ENCODE measurements at regions not wholly inside any gene's neighbourhood (a gene's known extent, or its start where the extent isn't known, plus 50 kb on each side); places are given as distances from the start of the nearest gene placed in this dataset.

DNA sequence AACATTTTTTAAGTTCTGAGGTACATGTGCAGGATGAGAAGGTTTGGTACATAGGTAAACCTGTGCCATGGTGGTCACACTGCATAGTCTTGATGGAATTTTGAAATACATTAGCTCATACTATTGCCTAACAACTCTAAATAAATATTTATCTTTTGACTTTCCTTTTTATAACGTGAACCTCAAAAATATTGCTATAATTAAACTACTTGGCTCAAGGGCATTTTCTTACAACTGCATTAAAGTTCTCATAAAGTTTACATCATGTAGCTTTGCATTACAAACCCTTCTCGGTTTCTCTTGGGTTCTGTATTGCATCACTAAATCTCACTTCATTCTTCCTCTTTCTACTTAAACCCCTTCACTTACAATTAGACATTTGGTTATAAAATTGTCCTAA, 636.0 kb upstream of the PTCHD4 start:
- FAIRE-seq (no peak), DNase-seq (ENCODE audit: low read depth) (peak; percentile 89)

DNA sequence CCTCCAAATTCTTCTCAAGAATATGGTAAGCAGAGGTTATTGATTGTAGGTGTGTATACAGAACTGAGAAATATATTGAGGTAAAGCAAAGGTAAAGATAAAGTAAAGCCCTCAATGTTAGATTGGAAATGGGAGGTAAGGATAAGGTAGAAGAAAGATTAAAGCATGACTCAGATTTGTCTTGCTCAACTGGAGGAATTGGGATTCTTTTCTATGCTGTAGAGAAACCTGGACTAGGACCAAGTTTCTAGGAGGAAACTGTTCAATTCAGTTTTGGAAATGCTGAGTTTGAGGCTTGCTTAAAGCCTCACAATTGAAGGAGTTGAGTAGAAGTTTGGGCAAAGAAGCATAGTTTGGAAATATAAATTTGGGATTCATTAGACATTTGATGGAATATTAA, 634.0 kb upstream of the PTCHD4 start:
- TF ChIP-seq, protein P1, sequence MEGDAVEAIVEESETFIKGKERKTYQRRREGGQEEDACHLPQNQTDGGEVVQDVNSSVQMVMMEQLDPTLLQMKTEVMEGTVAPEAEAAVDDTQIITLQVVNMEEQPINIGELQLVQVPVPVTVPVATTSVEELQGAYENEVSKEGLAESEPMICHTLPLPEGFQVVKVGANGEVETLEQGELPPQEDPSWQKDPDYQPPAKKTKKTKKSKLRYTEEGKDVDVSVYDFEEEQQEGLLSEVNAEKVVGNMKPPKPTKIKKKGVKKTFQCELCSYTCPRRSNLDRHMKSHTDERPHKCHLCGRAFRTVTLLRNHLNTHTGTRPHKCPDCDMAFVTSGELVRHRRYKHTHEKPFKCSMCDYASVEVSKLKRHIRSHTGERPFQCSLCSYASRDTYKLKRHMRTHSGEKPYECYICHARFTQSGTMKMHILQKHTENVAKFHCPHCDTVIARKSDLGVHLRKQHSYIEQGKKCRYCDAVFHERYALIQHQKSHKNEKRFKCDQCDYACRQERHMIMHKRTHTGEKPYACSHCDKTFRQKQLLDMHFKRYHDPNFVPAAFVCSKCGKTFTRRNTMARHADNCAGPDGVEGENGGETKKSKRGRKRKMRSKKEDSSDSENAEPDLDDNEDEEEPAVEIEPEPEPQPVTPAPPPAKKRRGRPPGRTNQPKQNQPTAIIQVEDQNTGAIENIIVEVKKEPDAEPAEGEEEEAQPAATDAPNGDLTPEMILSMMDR (IDR thresholded peaks at IDR 0.05; ENCODE audit: insufficient read depth, low read length, severe bottlenecking) = no peak
- no peaks in the 10 kb centered on the region for H3K36me3 ChIP-seq (ENCODE audit: control insufficient read depth, insufficient read depth, low read length)
- no peaks in the 10 kb centered on the region for H3K27me3 ChIP-seq (ENCODE audit: control insufficient read depth, insufficient read depth, low read length)
- DNase-seq (ENCODE audit: low read depth) (peak; percentile 88), FAIRE-seq (no peak)
- no peak overlapping the region for H3K4me3 ChIP-seq (ENCODE audit: low read depth, low read length)

More for the DNA sequence above, 636.0 kb upstream of the PTCHD4 start:
- H3K4me3 ChIP-seq (ENCODE audit: low read depth, low read length) = no peak overlapping the region
- H3K36me3 ChIP-seq (ENCODE audit: control insufficient read depth, insufficient read depth, low read length) = no peaks in the 10 kb centered on the region
- no peaks in the 10 kb centered on the region for H3K27me3 ChIP-seq (ENCODE audit: control insufficient read depth, insufficient read depth, low read length)
- TF ChIP-seq, protein P1 (IDR thresholded peaks at IDR 0.05; ENCODE audit: insufficient read depth, low read length, severe bottlenecking) = no peak

DNA sequence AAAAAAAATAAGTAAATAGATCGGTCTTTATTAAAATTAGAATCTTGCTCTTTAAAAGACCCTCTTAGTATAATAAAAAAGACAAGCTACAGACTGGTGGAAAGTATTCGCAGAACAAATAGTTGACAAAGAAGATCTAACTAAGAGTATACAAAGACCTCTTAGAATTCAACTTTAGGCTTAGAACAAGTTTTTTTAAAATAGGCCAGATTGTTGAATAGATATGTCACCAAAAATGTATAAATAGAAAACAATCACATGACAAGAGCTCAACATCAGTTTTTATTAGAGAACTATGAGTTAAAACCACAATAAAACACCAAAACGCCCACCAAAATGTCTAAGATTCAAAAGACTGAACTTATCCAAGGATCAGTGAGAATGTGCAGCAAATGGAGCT, 632.7 kb upstream of the PTCHD4 start:
- no peaks in the 10 kb centered on the region for H3K27me3 ChIP-seq (ENCODE audit: control insufficient read depth, insufficient read depth, low read length)
- no peaks in the 10 kb centered on the region for H3K36me3 ChIP-seq (ENCODE audit: control insufficient read depth, insufficient read depth, low read length)
- no peak overlapping the region for H3K4me3 ChIP-seq (ENCODE audit: low read depth, low read length)
- no peak for DNase-seq (ENCODE audit: low read depth)
- TF ChIP-seq, protein P1 (IDR thresholded peaks at IDR 0.05; ENCODE audit: insufficient read depth, low read length, severe bottlenecking) = no peak
- FAIRE-seq = no peak

DNA sequence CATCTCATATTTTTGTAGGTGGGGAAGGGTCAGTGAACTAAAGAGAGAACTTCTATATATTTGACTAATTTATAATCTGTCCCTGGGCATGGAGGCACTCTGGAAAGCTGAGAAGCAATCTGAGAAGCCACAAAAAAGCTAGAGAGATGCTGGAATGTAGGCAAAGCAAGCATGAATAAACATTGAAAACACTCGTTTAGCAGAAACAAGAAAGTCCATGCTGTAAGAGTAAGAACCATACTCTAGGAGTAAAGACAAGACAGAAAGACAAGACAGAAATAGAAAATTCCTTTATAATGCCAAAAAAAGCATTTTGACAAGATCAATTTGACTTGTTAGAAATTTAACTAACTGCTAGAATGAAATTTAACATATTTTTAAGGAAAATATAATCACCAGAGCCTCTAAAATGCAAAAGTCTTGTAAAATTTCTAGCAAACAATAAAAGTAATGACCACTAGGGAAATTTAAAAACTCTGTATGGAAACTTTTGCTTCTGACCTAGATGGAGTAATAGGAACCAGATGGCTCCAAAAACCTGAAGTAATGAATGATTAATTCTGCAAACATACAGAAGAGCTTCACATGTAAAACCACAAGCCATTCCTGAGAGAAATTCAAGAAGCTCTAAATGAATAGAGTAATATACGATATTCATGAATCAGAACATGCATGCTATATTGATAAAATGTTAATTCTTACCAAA, 625.7 kb upstream of the PTCHD4 start:
- Histone ChIP-seq H3K4me3 (ENCODE audit: low read depth, low read length) (no peak overlapping the region), H3K27me3 (ENCODE audit: control insufficient read depth, insufficient read depth, low read length) (no peaks in the 10 kb centered on the region), H3K36me3 (ENCODE audit: control insufficient read depth, insufficient read depth, low read length) (no peaks in the 10 kb centered on the region)
- TF ChIP-seq, protein P1 (IDR thresholded peaks at IDR 0.05; ENCODE audit: insufficient read depth, low read length, severe bottlenecking) = no peak
- DNase-seq (ENCODE audit: low read depth) = peak; percentile 67
- no peak for FAIRE-seq

DNA sequence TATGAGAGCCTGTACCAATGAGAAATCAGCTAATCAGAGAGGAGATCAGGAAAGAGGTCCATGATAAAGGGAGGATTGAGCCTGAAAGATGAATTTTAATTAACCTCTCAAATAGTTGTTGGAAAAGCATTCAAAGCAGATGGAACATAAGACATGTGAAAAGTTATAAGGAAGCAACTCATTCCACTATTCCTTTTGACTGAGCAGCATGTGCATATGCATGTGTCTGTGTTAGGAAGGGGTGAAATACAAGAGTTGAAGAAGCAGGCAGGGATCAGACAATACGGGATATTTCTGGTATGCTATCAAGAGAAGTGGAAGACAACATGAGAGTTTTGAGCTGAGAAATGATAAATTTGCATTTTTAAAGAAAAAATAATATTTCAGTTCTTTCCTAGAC, 624.8 kb upstream of the PTCHD4 start:
- FAIRE-seq (no peak), DNase-seq (ENCODE audit: low read depth) (no peak)
- TF ChIP-seq, protein P1 (IDR thresholded peaks at IDR 0.05; ENCODE audit: insufficient read depth, low read length, severe bottlenecking) = no peak
- no peaks in the 10 kb centered on the region for H3K27me3 ChIP-seq (ENCODE audit: control insufficient read depth, insufficient read depth, low read length)
- H3K4me3 ChIP-seq (ENCODE audit: low read depth, low read length) = no peak overlapping the region
- no peaks in the 10 kb centered on the region for H3K36me3 ChIP-seq (ENCODE audit: control insufficient read depth, insufficient read depth, low read length)

DNA sequence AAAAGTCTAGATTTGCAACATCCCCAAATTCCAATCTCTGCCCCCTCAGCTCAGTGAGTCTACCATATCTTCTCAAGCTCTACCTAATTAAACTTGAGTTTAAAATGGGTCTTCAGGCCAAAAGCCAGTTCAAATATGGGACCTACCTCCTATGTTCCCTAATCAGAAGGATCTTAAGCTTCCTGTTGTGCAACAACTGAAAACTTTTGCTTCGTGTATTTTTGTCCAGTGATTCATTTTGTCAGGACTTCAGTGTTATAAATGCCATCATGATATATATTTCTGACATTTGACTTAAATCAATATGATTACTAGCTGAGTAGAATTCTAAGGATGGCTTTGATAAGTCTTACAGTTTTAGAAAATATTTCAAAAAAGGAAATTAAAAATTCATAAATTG, 622.6 kb upstream of the PTCHD4 start:
- DNase-seq (ENCODE audit: low read depth) (peak; percentile 65), FAIRE-seq (no peak)
- Histone ChIP-seq H3K36me3 (ENCODE audit: control insufficient read depth, insufficient read depth, low read length) (no peaks in the 10 kb centered on the region), H3K27me3 (ENCODE audit: control insufficient read depth, insufficient read depth, low read length) (no peaks in the 10 kb centered on the region), H3K4me3 (ENCODE audit: low read depth, low read length) (no peak overlapping the region)
- TF ChIP-seq, protein P1 (IDR thresholded peaks at IDR 0.05; ENCODE audit: insufficient read depth, low read length, severe bottlenecking) = no peak
